Nephron progenitor cell (in vitro differentiated cells): ENCODE measurements at regions not wholly inside any gene's neighbourhood (a gene's known extent, or its start where the extent isn't known, plus 50 kb on each side); places are given as distances from the start of the nearest gene placed in this dataset.

Experiments used
- DNase-seq: peaks from one replicate; pipeline ENCODE4 v3.0.0; 2021
- H3K27ac Mint-ChIP-seq: 2 replicates; pipeline ENCODE4 v1.8.0; 2021; ENCODE audit warnings: mild to moderate bottlenecking, moderate library complexity, mixed read lengths
- H3K27me3 Mint-ChIP-seq: 2 replicates; pipeline ENCODE4 v1.8.0; 2021; ENCODE audit warnings: mild to moderate bottlenecking, low read depth, mixed read lengths; ENCODE audit not compliant: poor library complexity
- H3K36me3 Mint-ChIP-seq: 2 replicates; pipeline ENCODE4 v1.8.0; 2021; ENCODE audit warnings: low read depth, mixed read lengths
- H3K4me1 Mint-ChIP-seq: 2 replicates; pipeline ENCODE4 v1.8.0; 2021; ENCODE audit warnings: mixed read lengths
- H3K4me3 Mint-ChIP-seq: 2 replicates; pipeline ENCODE4 v1.8.0; 2021; ENCODE audit warnings: mild to moderate bottlenecking, moderate library complexity, mixed read lengths
- H3K9me3 Mint-ChIP-seq: 2 replicates; pipeline ENCODE4 v1.8.0; 2021; ENCODE audit warnings: mild to moderate bottlenecking, moderate library complexity, mixed read lengths
- CTCF ChIP-seq: fragments of 200-600 bp; sonication (generic); IDR thresholded peaks from 2 replicates; pipeline ENCODE4 v1.5.0; 2021; ENCODE audit warnings: antibody characterized with exemption

- Mint-ChIP-seq H3K27me3 (peaks cover 7% of the 10 kb centered on the region), H3K36me3 (no peaks in the 10 kb centered on the region), H3K4me1 (peaks cover 17% of the 10 kb centered on the region), H3K9me3 (no peaks in the 10 kb centered on the region), H3K4me3 (no peak overlapping the region), H3K27ac (no peak overlapping the region)
- TF ChIP-seq CTCF, result no peak
- no peak for DNase-seq
Observed at GRCh38 chr5:158320178-158320674, 461.3 kb upstream of the CLINT1 start.

GRCh38 chr5:158317507-158317906 is 458.6 kb upstream of the CLINT1 start:
- no peak overlapping the region for H3K4me3 Mint-ChIP-seq
- no peaks in the 10 kb centered on the region for H3K36me3 Mint-ChIP-seq
- H3K27me3 Mint-ChIP-seq, result peaks cover 3% of the 10 kb centered on the region
- TF ChIP-seq CTCF, result no peak
- H3K4me1 Mint-ChIP-seq, result peaks cover 33% of the 10 kb centered on the region
- H3K27ac Mint-ChIP-seq, result no peak overlapping the region
- DNase-seq, result no peak
- no peaks in the 10 kb centered on the region for H3K9me3 Mint-ChIP-seq

GRCh38 chr5:158313733-158314464 is 455.0 kb upstream of the CLINT1 start:
- H3K9me3 Mint-ChIP-seq, result peaks cover 4% of the 10 kb centered on the region
- H3K36me3 Mint-ChIP-seq, result no peaks in the 10 kb centered on the region
- no peak for TF ChIP-seq CTCF
- no peak overlapping the region for H3K4me3 Mint-ChIP-seq
- no peak for DNase-seq
- peaks cover 24% of the 10 kb centered on the region for H3K4me1 Mint-ChIP-seq
- H3K27ac Mint-ChIP-seq, result peak overlapping the region; percentile 10
- no peaks in the 10 kb centered on the region for H3K27me3 Mint-ChIP-seq

GRCh38 chr5:158313027-158313732 is 454.2 kb upstream of the CLINT1 start:
- Mint-ChIP-seq H3K27ac (no peak overlapping the region), H3K4me3 (no peak overlapping the region), H3K9me3 (peaks cover 4% of the 10 kb centered on the region), H3K4me1 (peaks cover 32% of the 10 kb centered on the region), H3K27me3 (no peaks in the 10 kb centered on the region), H3K36me3 (no peaks in the 10 kb centered on the region)
- TF ChIP-seq CTCF, result no peak
- DNase-seq, result no peak

GRCh38 chr5:158309088-158309807 is 450.3 kb upstream of the CLINT1 start:
- DNase-seq, result no peak
- no peaks in the 10 kb centered on the region for H3K27me3 Mint-ChIP-seq
- no peak for TF ChIP-seq CTCF
- peaks cover 40% of the 10 kb centered on the region for H3K4me1 Mint-ChIP-seq
- peaks cover 4% of the 10 kb centered on the region for H3K9me3 Mint-ChIP-seq
- peak overlapping the region; percentile 50 for H3K27ac Mint-ChIP-seq
- no peaks in the 10 kb centered on the region for H3K36me3 Mint-ChIP-seq
- H3K4me3 Mint-ChIP-seq, result no peak overlapping the region
